HG03442 (cell line): ENCODE measurements at regions not wholly inside any gene's neighbourhood (a gene's known extent, or its start where the extent isn't known, plus 50 kb on each side); places are given as distances from the start of the nearest gene placed in this dataset.
"Not testable (repeated sequence)": the region's sequence is repeated elsewhere in the genome, so short reads cannot be mapped to it uniquely, and the experiment has no call there.

Experiments
- ATAC-seq: cut with Tn5 transposase; IDR thresholded peaks from one replicate; pipeline ENCODE4 v1.9.1; 2021; ENCODE audit warnings: mild to moderate bottlenecking, moderate library complexity; ENCODE audit not compliant: unreplicated experiment

DNA sequence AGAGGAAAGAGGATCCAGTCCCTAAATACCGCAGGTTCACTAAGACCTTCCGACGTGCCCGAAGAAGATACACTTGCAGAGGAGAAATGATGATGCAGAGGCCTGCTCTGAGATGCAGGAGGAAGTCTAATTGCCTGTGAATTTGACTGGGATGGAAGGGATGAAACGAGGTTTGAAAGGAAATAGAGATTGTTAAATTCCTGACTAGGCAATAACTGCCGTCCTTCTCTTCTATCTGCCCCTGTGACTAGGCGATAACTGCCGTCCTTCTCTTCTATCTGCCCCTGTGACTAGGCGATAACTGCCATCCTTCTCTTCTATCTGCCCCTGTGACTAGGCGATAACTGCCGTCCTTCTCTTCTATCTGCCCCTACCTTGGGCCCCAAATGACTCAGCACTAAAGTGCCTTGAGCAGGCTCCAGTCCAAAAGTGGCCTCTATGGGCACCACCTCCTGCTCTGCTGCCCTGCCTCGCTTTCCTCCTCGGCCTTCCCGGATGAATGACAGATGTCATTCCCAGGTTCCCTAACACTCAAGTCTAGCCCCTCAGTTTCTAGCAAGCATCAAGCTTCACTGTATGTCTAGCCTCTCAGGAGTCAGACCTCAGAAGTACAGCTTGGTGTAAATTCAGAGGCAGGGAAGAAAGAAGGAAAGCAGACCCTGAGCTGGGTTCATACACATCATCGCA, 189.1 kb downstream of the FOXD4L6 start:
- ATAC-seq: not testable (repeated sequence)

DNA sequence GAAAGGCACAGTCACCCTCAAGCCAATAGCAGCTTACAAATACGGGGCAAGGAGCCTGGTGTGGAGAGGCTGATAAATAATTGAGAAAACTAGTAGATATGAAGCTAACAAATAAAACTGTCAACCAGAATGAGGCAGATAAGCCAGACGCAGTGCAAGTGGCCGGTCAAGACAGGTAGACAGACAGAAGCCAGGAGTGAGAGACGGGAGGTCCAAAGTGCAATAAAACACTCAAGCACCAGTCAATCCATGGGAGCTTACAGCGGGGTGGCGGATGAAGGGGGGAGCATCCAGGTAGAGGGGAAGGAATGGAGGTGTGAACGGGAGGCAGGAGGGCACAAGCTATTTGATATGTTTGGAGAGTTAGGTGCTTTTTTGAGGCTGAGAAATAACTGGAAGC, 193.1 kb downstream of the FOXD4L6 start:
- no peak for ATAC-seq

DNA sequence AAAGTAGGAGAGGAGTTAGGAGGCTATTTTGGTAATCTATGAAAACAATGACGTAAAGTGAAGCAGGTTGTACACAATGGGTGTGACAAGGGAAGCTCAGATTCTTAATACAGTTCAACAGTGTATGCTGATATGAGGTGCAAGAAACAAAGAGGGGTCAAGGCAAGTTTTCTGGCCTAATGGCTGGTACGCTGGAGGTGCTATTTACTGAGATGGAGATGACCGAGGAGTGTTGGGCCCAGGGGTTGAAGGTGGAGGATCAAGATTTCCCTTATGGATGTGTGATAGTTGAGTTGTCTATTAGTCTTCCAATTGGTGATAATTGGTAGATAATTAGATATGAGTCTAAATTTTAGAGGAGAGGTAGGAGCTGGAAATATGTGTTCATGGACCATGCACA, 194.0 kb downstream of the FOXD4L6 start:
- not testable (repeated sequence) for ATAC-seq

DNA sequence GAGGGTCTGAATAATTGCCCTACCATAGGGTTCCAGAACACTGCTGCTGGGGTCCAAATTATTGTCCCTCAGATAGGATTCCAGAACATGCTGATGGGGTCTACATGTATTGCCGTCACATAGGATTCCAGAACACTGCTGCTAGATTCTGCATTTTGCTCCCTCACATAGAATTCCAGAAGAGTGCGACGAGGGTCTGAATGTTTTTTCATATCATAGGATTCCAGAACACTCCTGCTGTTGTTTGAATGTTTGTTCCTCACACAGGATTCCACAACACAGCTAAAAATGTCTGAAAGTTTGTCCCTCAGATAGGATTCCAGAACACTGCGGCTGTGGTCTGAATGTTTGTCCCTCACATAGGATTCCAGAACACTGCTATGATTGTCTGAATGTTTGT, 198.1 kb downstream of the FOXD4L6 start:
- not testable (repeated sequence) for ATAC-seq

DNA sequence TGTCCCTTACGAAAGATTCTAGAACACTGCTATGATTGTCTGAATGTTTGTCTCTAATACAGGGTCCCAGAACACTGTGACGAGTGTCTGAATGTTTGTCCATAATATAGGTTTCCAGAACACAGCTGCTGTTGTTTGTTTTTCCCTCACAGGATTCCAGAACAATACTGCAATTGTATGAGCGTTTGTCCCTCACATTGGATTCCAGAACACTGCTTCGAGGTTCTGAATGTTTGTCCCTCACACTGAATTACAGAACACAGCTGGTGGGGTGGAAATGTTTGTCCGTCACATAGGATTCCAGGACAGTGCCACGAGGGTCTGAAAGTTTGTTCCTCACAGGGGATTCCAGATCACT, 199.0 kb downstream of the FOXD4L6 start:
- ATAC-seq: not testable (repeated sequence)

DNA sequence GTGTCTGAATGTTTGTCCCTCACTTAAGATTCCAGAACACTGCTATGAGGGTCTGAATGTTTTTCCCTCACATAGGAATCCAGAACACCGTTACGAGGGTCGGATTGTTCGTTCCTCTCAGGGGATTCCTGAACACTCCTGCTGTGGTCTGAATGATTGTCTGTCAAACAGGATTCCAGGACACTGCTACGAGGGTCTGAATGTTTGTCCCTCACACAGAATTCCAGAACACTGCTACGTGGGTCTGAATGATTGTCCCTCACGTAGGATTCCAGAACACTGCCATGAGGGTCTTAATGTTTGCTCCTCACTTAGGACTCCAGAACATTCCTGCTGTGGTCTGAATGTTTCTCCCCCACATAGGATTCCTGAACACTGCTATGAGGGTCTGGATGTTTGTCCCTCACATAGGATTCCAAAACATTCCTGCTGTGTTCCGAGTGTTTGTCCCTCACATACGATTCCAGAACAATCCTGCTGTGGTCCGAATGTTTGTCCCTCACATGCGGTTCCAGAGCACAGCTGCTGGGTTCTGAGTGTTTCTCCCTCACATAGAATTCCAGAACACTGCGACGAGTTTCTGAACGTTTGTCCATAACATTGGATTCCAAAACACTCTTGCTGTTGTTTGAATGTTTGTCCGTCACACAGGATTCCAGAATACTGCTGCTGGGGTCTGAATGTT, 199.5 kb downstream of the FOXD4L6 start:
- ATAC-seq: no peak

DNA sequence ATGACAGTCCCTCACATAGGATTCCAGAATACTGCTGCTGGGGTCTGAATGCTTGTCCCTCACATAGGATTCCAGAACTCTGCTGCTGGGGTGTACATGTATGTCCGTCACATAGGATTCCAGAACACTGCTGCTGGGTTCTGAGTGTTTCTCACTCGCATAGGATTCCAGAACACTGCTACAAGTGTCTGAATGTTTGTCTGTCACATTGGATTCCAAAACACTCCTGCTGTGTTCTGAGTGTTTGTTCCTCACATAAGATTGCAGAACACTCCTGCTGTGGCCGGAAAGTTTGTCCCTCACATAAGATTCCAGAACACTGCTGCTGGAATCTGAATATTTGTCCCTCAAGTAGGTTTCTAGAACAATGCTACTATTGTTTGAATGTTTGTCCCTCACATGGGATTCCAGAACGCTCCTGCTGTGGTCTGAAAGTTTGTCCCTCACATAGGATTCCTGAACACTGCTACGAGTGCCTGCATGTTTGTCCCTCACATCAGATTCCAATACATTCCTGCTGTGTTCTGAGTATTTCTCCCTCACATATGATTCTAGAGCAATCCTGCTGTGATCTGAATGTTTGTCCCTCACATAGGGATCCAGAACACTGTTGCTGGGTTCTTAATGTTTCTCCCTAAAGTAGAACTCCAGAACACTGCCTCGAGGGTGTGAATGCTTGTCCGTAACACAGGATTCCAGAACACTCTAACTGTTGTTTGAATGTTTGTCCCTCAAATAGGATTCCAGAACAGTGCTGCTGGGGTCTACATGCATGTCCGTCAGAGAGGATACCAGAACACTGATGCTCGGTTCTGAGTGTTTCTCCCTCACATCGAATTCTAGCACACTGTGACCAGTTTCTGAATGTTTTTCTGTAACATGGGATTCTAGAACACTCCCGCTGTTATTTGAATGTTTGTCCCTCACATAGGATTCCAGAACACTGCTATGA, 200.4 kb downstream of the FOXD4L6 start:
- ATAC-seq: no peak

DNA sequence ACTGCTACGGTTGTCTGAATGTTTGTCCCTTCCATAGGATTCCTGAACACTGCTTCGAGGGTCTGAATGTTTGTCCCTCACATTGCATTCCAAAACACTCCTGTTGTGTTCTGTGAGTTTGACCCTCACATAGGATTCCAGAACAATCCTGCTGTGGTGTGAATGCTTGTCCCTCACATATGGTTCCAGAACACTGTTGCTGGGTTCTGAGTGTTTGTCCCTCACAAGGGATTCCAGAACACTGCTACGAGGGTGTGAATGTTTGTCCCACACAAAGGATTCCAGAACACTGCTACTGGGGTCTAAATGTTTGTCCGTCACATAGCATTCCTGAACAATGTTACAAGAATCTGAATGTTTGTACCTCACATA, 201.2 kb downstream of the FOXD4L6 start:
- no peak for ATAC-seq

DNA sequence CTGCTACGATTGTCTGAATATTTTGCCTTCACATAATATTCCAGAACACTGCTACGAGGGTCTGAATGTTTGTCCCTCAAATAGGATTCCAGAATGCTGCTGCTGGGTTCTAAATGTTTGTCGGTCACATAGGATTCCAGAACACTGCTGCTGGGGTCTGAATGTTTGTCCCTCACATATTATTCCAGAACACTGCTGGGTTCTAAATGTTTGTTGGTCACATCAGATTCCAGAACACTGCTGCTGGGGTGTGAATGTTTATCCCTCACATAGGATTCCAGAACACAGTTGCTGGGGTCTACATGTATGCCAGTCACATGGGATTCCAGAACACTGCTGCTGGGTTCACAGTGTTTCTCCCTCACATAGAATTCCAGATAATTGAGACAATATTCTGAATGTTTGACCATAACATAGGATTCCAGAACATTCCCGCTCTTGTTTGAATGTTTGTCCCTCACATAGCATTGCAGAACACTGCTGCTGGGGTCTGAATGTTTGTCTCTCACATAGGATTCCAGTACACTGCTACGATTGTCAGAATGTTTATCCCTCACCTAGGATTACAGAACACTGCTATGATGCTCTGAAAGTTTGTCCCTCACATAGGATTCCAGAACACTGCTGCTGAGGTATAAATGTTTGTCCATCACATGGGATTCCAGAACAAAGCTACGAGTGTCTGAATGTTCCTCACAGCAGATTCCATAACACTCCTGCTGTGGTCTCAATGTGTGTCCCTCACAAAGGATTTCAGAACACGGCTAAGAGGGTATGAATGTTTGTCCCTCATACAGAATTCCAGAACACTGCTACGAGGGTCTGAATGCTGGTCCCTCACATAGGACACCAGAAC, 201.8 kb downstream of the FOXD4L6 start:
- no peak for ATAC-seq

DNA sequence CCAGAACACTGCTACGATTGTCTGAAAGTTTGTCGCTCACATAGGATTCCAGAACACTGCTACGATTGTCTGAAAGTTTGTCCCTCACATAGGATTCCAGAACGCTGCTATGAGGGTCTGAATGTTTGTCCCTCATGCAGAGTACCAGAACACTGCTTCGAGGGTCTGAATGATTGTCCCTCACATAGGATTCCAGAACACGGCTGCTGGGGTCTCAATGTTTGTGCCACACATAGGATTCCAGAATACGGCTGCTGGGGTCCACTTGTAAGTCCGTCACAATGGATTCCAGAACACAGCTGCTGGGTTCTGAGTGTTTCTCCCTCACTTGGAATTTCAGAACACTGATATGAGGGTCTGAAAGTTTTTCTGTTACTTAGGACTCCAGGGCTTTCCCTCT, 203.3 kb downstream of the FOXD4L6 start:
- no peak for ATAC-seq

DNA sequence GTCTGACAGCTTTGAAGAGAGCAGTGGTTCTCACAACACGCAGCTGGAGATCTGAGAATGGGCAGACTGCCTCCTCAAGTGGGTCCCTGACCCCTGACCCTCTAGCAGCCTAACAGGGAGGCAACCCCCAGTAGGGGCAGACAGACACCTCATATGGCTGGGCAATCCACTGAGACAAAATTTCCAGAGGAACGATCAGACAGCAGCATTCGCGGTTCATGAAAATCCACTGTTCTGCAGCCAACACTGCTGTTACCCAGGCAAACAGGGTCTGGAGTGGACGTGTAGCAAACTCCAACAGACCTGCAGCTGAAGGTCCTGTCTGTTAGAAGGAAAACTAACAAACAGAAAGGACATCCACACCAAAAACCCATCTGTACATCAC, 212.1 kb downstream of the FOXD4L6 start:
- ATAC-seq: not testable (repeated sequence)

DNA sequence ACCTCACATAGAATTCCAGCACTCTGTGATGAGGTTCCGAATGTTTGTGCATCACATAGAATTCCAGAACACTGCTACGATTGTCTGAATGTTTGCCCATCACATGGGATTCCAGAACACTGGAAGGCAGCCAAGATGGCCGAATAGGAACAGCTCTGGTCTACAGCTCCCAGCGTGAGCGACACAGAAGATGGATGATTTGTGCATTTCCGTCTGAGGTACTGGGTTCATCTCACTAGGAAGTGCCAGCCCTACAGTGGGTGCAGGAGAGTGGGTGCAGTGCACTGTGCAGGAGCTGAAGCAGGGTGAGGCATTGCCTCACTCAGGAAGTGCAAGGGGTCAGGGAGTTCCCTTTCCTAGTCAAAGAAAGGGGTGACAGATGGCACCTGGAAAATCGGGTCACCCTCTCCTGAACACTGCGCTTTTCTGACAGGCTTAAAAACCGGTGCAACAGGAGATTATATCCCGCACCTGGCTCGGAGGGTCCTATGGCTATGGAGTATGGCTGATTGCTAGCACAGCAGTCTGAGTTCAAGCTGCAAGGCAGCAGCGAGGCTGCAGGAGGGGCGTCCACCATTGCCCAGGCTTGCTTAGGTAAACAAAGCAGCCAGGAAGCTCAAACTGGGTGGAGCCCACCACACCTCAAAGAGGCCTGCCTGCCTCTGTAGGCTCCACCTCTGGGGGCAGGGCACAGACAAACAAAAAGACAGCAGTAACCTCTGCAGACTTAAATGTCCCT, 212.7 kb downstream of the FOXD4L6 start:
- not testable (repeated sequence) for ATAC-seq

DNA sequence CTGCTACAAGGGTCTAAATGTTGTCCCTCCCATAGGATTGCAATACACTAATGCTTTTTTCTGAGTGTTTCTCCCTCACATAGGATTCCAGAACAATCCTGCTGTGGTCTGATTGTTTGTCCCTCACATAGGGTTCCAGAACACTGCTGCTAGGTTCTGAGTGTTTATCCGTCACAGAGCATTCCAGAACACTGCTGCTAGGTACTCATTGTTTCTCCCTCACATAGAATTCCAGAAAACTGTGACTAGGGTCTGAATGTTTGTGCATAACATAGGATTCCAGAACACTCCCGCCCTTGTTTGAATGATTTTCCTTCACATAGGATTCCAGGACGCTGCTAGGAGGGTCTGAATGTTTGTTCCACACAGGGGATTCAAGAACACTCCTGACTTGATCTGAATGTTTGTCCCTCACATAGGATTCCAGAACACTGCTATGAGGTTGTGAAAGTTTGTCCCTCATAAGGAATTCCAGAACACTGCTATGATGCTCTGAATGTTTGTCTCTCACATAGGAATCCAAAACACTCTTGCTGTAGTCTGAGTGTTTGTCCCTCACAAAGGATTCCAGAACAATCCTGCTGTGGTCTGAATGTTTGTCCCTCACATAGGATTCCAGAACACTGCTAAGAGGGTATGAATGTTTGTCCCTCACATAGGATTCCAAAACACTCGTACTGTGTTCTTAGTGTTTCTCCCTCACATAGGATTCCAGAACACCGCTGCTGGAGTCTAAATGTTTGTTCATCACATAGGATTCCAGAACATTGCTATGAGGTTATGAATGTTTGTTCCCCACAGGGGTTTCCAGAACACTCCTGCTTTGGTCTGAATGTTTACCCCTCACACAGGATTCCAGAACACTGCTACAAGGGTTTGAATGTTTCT, 213.5 kb downstream of the FOXD4L6 start:
- ATAC-seq: no peak

DNA sequence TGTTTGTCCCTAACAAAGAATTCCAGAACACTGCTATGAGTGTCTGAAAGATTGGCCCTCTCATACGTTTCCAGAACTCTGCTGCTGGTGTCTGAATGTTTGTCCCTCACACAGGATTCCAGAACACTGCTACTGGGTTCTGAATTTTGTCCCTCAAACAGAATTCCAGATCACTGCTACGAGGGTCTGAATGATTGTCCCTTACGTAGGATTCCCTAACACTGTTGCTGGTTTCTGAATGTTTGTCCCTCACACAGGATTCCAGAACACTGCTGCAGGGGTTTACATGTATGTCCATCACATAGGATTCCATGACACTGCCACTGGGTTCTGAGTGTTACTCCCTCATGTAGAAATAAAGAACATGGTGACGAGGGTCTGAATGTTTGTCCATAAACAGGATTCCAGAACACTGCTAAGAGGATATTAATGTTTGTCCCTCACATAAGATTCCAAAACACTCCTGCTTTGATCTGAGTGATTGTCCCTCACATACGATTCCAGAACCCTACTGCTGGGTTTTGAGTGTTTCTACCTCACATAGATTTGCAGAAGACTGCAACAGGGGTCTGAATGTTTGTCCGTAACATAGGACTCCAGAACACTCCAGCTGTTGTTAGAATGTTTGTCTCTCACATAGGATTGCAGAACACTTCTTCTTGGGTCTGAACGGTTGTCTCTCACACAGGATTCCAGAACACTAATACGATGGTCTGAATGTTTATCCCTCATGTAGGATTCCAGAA, 214.4 kb downstream of the FOXD4L6 start:
- no peak for ATAC-seq

DNA sequence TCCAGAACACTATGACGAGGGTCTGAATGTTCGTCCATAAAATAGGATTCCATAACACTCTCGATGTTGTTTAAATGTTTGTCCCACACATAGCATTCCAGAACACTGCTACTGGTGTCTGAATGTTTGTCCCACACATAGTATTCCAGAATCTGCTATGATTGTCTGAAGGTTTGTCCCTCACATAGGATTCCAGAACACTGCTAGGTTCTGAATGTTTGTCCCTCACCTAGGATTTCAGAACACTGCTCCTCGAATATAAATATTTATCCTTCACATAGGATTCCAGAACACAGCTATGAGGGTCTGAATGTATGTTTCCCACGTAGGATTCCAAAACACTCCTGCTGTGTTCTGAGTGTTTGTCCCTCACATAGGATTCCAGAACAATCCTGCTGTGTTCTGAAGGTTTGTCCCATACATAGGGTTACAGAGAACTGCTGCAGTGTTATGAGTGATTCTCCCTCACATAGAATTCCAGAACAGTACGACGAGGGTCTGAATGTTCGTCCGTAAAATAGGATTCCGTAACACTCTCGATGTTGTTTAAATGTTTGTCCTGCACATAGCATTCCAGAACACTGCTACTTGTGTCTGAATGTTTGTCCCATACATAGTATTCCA, 215.3 kb downstream of the FOXD4L6 start:
- no peak for ATAC-seq

DNA sequence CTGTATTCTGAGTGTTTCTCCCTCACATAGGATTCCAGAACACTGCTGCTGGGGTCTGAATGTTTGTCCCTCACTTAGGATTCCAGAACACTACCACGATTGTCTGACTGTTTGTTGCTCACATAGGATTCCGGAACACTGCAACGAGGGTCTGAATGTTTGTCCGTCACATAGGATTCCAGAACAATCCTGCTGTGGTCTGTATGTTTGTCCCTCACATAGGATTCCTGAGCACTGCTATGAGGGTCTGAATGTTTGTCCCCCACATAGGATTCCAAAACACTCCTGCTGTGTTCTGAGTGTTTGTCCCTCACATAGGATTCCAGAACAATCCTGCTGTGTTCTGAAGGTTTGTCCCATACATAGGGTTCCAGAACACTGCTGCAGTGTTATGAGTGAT, 215.8 kb downstream of the FOXD4L6 start:
- ATAC-seq: not testable (repeated sequence)

DNA sequence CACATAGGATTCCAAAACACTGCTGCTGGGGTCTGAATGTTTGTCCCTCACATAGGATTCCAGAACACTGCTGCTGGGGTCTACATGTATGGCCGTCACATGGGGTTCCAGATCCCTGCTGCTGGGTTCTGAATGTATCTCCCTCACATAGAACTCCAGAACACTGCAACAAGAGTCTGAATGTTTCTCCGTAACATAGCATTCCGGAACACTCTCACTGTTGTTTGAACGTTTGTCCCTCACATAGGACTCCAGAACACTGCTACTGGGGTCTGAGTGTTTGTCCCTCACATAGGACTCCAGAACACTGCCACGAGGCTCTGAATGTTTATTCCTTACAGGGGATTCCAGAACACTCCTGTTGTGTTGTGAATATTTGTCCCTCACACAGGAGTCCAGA, 216.8 kb downstream of the FOXD4L6 start:
- ATAC-seq: no peak

DNA sequence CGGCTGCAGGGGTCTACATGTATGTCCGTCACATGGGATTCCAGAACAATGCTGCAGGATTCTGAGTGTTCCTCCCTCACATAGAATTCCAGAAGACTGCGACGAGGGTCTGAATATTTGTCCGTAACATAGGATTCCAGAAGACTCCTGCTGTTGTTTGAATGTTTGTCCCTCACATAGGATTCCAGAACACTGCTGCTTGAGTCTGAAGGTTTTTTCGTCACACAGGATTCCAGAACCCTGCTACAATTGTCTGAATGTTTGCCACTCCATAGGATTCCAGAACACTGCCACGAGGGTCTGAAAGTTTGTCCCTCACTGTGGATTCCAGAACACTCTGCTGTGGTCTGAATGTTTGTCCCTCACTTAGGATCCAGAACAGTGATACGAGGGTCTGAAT, 217.5 kb downstream of the FOXD4L6 start:
- ATAC-seq: not testable (repeated sequence)
